NCI-H1092 treated with DMSO at 0.1 percent for 48 hours (cell line): ENCODE measurements at regions not wholly inside any gene's neighbourhood (a gene's known extent, or its start where the extent isn't known, plus 50 kb on each side); places are given as distances from the start of the nearest gene placed in this dataset.

Experiments used
- DNase-seq: peaks from one replicate; lab custom pipeline; 2025; lab: John Stamatoyannopoulos, UW

DNA sequence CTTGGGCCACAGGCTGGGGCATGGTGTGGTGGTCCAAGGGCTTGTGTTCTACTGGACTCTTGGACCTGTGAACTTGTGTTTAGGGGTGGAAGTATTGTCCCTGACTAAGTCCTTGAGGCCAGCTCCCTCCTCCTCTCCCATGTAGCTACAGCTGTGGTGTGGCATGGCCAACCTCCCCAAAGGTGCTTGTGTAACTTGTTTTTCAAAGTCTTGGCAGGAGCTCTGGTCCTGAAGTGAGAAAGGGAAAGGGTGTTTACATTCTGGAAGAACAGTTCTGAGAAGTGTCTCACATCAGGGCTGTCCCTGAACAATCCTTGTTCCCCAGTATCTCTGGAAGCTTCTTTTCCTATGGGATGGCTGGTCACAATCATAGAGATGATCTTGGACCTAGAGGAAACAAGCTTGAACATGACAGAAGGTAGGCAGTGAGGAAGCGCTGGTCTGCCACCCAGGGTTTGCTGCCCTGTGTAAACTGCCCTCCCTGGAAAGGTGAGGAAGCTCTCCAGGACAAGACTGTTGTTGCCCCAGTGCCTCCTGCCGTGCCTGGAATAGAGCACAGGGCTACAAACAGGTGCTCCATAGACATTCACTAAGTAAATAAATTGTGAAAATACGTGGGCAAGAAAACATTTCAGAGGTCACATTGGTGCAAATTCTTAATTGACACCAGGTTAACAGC is 64.6 kb upstream of the KLF9 start:
- DNase-seq = peak; percentile 37

DNA sequence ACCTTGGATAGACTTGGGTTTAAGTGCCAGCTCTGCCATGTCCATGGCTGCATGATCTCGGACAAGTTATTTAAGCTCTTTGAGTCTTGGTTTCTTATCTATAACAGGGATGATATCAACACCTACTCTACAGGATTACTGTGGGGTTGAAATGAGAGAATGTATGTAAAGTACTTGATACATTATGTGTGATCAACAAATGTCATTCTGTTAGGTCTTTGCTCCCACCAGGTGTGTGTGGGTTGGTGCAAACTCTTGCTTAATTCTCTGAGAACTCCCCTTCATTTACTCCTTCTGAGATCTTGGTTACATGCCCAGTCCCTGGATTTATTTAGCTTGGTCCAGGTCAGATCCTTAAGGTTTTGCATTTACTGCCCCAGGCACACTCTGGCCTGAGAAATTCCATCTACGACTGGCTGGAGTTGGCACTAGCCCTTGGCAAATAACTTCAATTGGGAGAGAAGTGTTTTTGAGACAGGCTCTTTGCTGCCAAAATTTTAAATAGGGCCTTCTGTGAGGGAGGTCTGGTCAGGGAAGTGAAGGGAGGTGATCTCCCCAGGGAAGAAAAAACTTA is 63.5 kb upstream of the KLF9 start:
- no peak for DNase-seq

DNA sequence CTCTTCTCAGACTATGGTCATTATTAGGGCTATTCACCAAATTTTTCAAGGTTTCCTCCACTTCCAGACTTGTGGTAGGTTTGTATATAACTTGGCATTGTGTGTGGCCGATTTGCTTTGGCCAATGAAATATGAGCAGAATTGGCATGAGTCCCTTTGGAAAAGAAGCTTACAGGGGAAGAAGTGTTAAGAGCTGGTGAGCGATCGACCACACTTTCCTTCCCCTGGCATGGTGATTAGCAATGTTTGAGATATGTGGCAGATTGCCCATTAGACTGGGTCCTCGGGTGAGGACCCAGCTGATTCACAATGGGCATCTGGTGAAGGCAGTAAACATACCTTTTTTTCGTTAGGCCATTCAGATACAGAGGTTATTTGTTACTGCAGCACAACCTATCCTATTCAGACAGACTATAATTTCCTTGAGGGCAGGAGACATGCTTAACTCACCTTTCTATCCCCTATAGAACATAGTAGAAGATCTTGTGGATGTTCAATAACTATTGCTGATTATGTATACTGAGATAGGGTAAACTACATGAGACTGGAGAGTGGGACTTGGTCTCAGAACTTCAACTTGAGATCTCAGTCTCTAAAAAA is 62.8 kb upstream of the KLF9 start:
- no peak for DNase-seq

DNA sequence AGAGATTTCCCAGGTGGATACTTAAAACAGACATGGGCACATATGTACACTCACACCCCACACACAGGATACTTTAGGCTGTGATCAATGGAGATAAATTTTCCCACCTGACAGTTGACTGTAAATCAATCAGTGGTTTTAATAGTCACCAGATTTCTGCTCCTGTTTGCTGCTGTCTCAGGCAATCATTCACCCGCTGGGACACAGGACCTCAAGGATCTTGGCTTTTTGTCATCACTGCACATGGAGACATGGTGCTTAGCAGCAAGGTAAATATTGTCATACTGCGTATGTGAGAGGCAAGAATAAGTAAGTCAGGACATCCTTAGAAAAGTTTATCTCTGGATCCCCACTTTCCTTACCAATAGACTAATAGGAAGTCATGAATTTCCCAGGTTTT is 60.8 kb upstream of the KLF9 start:
- no peak for DNase-seq

DNA sequence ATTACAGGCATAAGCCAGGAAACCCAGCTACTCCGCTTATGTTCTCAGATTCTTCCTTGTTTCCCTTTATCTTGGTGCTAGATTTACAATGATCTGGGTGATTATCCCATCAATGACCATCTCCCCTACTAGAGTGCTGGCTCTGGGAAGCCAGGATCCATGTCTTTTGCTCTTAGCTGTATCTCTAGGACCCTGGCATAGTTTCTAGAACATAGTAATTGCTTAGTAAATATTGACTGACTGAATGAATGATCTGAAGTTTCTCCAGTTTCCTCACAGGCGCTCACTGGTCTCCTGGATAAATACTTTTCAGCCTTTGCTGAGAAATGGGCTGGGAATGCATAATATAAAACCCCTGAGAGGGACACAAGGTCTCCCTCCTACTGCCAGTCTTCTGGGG is 60.0 kb upstream of the KLF9 start:
- no peak for DNase-seq

DNA sequence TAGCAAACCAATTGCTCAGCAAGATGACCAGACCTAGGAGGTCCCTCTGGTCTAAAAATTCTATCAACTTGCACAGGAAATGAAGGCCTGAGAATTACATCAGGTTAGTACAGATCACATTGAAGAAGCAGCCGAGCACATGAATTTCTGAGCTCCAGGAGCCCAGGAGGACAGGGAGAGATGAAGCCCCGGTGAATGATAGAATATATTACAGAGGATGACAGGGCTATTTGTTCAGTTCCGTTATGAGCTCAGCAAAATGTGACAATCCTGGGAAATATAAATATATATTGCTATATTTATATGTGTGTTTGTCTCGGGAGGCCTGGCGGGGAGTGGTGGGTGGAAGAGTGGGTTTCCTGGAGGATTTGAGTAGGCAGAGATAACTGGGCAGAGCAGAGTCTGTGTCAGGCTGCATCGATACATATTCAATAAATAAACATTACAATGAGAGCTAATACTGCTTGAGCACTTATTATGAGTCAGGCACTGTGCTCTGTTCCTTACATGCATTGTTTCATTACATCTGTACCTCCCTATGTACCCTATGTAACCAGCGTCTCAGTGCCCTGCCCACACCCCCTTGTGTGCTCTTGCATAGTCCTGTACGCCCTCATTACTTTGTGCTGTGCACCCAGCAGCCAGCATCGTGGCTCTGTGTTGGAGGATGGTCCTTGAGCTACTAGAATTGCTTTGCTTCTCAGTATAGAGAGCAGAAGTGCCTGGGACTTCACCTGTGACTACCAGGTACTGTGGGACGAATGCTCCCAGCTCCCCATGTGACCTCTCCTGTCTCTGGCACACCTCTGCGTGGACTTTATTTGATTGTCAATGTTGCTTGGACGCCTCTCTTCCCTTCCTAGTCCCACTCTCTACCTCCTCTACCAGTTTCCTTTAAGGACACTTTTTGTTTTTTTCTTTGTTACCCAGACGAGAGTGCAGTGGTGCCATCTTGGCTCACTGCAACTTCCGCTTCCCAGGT is 58.1 kb upstream of the KLF9 start:
- no peak for DNase-seq

DNA sequence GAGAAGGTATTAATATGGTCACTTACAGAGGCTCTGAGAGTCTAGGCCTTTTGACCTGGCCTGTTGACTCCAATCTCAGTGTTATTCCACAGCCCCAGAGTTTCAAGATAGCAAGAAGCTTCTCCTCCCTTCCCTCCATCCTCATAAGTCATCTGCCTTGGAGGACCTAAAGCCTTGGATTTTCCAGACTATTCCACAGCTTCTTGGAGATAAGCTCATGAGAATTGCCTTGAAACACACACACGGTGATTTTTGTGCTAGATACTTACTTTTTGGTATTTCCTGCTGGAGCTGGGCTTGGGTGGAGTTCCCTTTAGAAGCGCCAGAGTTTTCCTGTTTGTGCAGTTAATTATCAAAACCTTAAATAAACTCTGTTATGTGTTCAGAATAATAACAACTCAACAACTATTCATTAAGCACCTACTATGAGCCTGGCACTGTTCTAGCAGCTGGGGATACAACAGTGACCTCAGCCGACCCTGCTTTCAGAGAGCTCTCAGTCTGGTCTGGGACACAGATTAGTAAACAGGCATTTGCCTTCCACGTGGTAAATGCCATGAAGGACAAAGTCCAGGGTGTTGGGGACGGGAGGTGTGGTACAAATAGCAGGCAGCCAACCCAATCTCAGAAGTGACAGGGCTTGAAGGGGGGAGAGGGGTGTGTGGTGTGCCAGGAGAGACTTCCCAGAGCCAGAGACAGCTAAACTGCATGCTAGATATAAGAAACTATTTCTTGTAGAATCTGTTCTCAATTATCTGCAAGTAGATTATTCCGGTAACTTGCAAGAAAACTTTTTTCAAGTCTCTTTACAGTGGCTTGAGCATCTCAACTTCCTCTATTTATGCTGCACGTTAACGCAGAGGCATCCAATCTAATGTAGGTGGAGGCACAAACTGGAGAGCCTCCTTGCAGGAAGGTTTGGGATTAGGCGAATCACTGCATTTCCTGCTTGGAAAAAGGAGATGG is 55.9 kb upstream of the KLF9 start:
- no peak for DNase-seq

DNA sequence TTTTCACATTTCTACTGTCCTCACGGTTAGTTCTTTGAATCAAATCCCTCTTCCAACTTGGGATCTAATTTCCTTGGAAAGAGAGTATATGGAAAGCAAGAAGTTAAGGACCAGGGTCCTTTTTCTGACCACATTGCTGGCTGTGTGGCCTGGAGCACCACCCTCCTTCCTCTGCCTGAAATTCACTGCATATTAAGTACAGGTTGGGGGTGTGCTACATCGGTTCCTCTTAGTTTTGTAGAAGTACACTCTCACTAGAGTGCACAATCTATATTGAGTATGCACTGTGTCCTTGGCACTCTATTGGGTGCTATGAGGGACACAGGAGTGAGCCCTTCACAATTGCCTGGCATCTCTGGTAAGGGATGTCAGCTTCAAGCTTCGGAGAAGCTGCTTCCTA is 53.8 kb upstream of the KLF9 start:
- DNase-seq = no peak

DNA sequence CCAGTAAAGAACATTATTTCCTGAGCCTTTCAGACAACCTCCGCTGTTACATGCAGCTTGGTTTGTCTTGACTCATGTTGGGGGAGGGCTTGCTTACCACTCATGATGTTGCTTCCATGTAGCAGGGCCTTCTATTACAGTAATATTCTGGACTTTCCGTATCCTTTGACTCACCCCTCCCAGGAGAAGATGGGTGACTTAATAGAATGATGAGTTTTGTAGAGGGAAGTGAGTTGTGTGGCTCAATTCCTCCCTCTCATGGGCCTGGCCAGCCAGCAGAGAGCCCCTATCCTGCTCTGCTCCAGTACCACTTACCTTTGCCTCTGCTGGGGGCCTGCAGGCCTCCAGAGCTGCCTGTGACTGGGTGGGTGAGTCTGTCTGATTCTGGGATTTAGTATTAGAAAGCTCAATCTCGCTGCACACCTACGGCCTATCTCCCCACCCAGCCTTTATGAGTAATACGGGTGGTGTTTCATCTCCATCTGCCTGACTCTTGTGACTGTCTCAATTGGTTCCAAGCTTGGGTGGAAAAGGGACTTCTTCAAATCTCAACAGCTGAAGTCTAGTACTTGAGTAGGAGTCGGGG is 52.6 kb upstream of the KLF9 start:
- no peak for DNase-seq

DNA sequence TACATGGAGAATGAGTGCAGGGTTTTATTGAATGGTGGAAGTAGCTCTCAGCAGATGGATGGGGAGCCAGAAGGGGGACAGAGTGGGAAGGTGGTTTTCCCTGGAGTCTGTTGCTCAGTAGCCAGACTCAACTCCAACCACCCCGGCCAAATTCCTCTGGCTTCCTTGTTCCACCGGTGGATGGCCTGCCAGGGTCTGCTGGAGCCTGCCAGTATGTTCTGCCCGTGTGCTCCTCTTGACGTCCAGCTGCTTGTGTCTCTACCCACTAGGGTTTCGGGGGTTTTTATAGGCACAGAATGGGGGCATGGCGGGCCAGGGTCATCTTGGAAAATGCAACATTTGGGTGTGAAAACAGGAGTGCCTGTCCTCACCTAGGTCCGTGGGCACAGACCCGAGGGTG is 51.4 kb upstream of the KLF9 start:
- no peak for DNase-seq

DNA sequence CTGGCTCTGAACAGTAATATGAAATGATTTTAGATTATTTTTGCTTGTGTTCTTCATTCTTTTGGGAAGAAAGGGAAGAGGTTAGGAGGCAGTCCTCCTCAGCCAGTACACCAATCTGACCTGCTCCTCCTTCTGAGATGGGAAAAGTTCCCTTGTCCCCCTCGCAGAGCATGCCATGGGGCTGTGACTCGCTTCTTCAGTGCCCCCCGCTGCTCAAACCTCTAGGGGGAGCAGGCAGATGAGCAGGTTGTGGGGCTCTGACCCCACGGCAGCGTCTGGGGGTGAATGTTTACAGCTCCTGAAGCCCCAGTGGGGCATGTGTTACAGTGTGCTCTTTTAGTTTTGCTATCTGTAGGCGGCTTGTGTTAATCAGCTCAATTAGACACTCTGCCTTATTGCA is 50.9 kb upstream of the KLF9 start:
- no peak for DNase-seq
